GM21390 (cell line): ENCODE measurements at regions not wholly inside any gene's neighbourhood (a gene's known extent, or its start where the extent isn't known, plus 50 kb on each side); places are given as distances from the start of the nearest gene placed in this dataset.
"Not testable (repeated sequence)": the region's sequence is repeated elsewhere in the genome, so short reads cannot be mapped to it uniquely, and the experiment has no call there.

Experiments used
- ATAC-seq: cut with Tn5 transposase; IDR thresholded peaks from one replicate; pipeline ENCODE4 v1.9.1; 2021; ENCODE audit not compliant: unreplicated experiment

DNA sequence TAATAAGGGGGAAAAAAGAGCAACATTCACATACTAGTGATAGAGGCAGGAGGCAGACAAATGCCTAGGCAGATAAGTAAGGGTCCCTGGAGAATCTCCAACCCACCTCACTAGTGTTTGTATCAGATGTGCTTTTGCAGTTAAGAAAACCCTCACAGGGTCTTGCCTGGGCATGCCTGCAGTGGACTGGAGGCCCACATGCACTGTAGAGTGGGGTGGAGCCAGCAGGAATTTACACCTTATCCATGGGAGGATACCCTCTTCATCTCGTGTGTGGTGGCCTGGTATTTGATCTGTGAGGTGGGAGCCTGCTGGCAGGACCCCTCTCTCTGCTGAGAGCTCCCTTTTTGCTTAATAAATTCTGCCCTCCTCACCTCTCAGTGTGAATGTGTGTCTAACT lies 238.0 kb upstream of the SLC16A7 start:
- no peak for ATAC-seq

DNA sequence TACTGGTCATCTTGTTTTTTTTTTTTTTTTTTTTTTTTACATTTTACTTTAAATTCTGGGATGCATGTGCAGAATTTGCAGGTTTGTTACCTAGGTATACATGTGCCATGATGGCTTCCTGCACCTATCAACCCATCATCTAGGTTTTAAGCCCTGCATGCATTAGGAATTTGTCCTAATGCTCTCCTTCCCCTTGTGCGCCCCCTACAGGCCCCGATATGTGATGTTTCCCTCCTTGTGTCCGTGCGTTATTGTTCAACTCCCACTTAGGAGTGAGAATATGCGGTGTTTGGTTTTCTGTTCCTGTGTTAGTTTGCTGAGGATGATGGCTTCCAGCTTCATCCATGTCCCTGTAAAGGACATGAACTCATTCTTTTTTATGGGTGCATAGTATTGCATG lies 249.6 kb upstream of the SLC16A7 start:
- ATAC-seq: not testable (repeated sequence)

DNA sequence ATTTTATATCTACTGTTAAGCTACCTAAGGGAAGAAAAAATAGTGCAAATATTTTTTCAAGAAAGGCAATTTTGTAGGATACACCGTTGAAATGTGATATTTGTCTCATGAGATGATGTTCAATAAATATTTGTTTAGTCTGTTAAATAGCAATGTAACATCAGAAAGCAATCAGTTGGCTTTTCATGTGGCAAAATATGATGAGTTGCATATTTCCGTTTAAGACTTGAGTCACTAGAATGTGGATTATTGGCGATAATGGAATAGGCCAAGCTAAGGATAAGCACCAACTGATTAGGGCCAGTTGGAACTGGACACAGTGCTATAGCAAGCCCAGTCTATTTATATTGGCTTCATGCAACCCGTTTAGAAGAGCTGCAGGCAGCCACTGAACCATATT lies 250.4 kb upstream of the SLC16A7 start:
- no peak for ATAC-seq

DNA sequence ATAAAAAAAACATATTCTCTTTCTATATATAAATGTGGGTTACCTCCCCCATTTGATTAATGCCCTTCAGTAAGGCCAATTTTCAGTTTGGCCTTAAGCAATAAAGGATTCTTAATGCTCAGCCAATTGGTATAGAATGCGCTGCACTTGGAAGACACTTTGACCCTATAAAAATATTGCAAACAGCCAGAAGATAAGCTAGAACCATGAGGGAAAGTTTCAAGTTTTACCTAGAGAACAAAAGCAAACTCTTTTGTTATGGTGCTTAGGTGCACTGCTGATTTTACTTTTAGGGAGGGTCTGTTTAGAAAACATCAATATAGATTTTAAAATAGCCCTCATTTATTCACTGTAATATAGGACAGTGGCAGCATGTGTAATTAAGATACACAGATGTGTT lies 251.6 kb upstream of the SLC16A7 start:
- ATAC-seq: no peak

DNA sequence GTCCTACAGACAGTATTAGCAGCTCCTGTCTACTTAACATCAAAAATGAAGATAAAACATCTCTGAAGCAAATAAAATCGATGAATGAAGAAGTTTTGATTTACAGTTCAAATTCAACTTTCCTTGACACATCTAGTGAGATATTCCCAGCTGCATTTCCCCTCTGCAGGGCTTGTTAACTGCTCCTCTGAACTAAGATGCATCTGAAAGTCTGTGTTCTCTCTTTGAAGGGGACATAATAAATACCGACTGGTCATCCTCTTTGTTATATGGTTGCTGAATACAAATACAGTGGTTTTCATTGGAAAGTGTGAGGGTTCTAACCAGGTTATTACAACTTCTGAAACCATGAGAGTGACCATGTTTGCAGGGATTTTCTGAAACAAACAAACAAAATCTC lies 266.4 kb upstream of the SLC16A7 start:
- no peak for ATAC-seq

DNA sequence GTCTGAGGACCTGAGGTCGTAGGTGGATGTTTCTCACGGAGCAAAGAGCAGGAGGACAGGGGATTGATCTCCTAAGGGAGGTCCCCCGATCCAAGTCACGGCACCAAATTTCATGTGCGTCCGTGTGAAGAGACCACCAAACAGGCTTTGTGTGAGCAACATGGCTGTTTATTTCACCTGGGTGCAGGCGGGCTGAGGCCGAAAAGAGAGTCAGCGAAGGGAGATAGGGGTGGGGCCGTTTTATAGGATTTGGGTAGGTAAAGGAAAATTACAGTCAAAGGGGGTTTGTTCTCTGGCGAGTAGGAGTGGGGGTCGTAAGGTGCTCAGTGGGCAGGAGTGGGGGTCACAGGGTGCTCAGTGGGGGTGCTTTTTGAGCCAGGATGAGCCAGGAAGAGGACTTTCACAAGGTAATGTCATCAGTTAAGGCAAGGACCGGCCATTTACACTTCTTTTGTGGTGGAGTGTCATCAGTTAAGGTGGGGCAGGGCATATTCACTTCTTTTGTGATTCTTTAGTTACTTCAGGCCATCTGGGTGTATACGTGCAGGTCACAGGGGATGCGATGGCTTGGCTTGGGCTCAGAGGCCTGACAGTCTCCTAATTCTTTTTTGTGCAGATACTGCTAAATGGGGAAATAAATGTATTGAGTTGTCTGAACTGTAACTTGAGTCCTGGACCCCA lies 267.3 kb upstream of the SLC16A7 start:
- not testable (repeated sequence) for ATAC-seq

DNA sequence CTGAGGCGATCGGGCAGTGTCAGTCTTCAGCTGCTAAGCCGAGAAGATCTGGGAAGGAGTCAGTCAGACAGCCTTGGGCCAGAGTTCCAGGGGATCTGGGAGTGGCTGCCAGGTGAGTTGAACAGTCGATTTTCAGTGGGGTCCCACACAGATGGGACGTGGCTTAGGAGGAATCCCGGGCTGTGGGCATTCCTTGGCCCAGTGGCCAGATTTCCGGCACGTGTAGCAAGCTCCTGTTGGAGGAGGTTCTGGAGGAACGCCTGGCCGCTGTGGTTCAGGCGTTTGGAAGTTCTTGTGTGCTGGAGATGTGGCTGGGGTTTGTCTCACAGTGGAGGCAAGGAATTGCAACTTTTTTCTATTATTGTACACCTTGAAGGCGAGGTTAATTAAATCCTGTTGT lies 269.4 kb upstream of the SLC16A7 start:
- not testable (repeated sequence) for ATAC-seq

DNA sequence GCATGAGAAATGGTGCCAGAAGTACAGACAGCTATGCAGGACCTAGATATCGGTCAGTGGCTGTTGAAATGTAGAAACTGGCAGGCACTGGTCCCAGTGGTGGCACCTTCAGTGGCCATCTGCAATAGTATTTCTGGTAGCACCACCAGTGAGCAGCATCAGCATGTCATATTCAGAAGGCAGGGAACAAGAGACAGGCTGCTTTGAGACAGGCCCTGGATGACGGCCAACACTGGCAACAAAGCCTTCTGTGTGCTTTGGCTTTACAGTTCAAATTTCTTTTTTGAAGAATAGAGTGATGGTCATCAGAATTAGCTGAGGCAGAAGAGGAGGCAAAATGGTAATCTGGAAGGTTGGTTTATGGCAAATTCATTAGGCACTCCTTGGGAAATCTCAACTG lies 273.4 kb upstream of the SLC16A7 start:
- no peak for ATAC-seq

DNA sequence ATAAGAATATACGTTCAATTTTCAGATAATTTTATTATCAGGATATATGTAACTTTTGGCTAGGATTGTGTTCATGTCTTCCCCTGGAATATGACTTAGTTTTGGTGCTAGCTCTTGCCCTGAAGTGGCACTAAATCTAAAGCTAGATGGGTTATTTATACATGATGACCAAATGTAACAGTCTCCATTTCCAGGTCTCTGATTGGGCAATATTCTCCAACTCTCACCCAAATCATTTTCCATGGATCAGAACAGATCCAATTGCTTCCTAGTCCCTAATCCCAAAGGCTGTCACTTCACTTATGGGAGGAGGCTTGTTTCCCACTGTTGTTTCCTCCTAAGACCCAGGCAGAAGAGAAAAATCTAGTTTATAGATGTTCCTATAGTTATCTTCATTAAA lies 274.6 kb upstream of the SLC16A7 start:
- ATAC-seq: no peak

DNA sequence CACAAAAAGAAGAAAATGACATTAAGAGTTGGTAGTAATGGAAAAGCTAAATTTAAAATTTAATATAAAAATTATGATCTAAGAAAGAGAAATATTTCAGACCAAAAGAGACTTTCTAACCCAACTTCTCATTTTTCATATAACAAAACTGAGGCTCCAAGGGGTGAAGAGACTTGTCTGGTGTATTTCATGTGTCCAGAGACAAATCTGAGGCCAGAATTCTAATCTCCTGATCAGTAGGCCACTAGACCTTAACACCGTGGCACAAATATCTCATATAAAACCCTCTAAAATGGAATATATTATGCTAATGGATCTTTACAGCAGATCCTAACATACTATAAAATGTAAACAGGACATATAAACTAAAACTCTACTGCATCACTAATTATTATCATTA lies 275.7 kb upstream of the SLC16A7 start:
- ATAC-seq: no peak

DNA sequence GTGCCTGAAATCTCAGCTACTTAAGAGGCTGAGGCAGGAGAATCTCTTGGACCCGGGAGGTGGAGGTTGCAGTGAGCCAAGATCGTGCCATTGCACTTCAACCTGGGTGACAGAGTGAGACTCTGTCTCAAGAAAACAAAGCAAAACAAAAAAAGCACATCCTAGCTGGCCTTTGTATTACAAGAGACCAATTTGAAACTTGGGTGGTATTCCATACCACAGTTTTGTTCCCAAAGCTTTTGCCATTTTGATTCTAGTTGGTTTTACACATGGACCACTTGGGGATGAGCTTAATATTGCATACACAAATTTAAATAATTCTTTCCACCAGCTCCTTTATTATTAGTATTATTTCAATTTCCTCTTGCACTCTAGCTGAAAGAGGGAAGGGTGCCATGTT lies 276.9 kb upstream of the SLC16A7 start:
- ATAC-seq: no peak

DNA sequence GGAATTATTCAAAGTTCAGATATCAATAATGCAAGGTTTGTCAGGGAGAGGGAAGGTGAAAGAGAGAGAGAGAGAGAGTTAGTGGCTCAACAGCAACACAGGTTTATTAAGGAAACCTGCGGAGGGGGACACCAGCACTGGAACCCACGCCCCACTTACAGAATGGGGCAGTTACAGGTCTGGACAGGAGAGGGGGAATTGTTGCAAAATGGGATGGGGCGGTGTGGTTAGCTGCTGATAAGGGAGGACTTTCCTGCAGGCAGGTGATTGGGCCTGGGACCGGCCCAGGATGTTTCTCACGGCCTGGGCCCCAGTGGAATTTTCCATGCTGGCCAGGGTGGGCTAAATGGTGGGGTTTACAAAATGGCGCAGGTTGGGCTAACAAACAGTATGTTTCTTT lies 278.2 kb upstream of the SLC16A7 start:
- ATAC-seq: no peak

DNA sequence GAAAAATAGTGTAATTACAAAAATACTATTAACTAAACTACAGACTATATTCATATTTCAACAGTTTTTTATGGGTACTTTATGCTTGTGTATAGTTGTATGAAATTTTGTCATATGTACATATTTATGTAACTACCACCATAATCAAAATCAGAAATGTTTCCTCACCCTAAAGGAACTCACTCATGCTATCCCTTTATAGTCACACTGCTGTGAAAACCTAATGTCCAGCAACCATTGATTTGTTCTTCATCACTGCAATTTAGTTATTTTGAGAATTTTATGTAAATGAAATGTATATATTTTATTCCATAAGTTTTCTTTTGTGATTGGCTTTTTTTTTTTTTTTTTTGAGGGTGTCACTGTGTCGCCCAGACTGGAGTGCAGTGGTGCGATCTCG lies 278.9 kb upstream of the SLC16A7 start:
- no peak for ATAC-seq

DNA sequence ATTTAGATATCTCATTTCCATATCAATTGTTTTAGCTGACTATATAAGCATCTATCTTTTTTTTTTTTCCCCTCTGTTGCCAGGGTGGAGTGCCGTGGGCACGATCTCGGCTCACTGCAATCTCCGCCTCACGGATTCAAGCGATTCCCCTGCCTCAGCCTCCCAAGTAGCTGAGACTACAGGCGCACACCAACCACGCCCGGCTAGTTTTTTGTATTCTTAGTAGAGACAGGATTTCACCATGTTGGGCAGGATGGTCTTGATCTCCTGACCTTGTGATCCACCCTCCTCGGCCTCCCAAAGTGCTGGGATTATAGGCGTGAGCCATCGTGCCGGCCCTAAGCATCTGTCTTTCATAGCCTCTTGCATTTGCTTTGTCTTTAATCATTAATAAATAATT lies 279.5 kb upstream of the SLC16A7 start:
- ATAC-seq: not testable (repeated sequence)

DNA sequence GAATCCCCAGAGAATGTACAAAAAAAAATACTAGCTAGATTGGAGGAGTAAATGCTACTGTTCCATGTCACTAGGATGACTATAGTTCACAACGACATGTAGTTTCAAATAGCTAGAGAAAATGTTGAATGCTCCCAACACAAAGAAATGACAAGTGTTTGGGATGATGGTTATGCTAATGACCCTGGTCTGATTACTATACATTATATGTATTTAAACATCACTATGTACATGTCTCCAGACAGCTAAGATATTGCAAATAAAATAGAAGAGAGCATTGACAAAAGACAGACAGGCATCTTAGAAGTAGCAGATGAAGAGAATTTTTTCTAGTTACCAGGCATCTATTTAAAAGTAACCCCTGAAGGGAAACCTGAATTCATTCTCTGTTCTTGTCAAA lies 281.6 kb upstream of the SLC16A7 start:
- ATAC-seq: no peak

DNA sequence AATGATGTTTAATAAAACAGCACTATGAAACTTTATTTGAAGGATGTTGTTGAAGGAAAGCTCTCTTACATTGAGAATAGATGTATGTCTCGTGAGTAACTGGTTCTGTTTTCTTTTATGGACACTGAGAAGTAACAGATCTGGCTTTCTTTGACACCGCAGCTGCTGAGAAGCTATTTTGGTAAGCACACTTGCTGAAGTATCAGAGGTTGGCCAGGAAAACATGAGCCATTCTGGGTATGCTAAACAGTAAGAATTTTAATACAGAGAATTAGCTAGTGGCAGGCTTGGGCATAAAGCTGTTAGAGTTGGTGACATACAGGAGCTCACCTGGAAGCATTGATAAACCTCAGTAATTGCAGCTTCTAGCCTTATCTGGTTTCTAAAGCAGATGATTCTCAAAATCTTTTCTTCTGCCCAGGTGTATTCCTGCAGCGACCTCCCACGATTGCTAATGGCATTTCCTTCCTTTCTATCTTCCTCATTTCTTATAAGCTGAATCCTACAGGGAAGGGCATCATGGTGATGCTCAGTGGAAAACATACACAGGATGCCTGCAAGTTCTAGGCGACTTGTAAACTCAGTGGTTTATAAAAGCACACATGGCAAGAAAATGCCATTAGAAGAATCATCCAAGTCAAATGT lies 291.6 kb upstream of the SLC16A7 start:
- ATAC-seq: no peak

DNA sequence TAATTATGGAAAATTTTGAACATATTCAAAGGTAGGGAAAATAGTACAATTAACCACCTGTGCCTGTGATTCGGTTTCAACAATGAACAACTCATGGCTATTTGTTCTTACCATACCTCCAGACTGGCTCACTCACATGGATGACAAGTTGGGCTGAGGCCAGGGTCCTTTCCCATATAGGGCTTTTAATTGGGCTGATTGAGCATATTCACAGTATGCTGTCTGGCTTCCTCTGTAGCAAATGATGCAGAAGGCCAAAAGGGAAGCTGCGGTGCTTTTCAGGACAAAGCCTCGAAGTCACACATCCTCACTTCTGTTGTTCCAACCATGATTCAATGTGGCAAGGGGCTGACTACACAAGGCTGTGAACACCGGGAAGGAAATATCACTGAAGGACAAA lies 297.5 kb upstream of the SLC16A7 start:
- ATAC-seq: no peak

DNA sequence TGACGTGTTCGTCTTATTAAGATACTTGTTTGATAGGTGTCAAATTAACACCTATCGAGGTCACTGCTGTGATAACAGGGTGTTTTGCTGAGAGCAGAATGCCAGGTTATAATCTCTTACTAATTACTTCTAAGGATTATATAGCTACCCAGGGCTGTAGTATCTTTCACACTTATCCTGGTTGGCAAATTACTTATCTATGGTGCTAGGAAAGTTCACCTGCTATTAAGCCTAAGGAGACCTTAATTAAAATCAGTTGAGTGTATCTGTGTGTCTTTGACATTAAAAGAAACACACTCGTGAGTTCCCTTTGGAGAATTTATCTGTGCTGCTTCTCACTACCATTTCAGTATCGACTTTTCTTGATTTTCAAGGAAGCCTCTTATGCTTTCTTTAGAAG lies 301.6 kb upstream of the SLC16A7 start:
- ATAC-seq: no peak

DNA sequence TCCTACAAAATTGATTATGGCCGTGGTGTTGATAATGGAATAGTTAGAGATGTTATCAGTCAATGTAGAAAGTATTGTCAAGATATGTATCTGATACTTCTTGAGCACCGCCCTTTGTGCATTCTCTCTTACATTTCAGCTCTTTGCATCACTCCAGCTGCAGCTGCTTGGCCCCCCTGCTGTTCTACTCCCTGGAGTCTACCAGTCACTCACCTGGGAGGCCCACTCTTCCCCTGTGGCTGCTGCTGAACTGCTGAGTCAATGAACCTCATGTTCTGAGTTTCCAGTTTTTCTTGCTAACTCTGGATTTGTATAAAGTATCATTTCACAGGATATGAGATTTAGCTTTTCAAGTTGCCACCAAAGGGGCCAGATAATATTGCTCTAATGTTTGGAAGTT lies 312.8 kb upstream of the SLC16A7 start:
- no peak for ATAC-seq

DNA sequence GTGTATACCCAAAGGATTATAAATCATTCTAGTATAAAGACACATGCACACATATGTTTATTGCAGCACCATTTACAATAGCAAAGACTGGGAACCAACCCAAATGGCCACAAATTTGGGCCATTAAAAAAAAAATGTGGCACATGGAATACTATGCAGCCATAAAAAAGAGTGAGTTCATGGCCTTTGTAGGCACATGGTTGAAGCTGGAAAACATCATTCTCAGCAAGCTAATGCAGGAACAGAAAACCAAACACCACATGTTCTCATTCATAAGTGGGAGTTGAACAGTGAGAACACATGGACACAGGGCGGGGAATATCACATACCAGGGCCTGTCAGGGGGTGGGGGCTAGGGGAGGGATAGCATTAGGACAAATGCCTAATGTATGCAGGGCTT lies 322.3 kb upstream of the SLC16A7 start:
- not testable (repeated sequence) for ATAC-seq

DNA sequence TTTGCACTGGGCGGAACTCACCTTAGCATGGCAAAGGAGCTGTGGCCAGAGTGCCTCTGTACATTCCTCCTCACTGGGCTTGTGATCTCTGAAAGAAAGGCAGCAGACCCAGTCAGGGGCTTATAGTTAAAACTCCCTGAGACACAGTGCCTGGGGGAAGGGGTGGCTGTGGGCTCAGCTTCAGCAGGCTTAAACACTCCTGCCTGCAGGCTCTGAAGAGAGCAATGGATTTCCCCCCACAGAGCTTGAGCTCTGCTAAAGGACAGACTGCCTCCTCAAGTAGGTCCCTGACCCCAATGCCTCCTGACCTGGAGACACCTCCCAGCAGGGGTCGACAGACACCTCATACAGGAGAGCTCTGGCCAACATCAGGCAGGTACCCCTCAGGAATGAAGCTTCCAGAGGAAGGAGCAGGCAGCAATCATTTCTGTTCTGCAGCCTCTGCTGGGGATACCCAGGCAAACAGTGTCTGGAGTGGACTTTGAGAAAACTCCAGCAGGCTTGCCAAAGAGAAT lies 327.5 kb upstream of the SLC16A7 start:
- ATAC-seq: no peak

DNA sequence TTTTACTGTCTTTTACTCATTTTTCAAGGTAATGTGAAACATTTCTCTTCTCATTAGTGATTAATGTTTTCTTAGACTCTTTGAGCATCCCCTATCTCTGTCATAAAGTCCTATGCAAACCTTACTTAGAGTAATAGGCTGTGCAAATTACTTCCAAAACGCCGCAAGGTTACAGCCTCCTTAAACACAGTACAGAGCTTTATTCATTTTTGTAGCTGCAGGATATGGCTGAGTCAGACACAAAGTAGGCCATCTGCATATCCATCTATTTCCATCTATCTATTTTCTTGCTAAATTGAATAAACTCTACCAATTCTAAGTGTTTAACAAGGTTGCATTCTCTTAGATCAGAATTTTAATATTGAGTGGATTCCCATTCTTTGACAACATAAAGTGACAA lies 335.6 kb upstream of the SLC16A7 start:
- no peak for ATAC-seq

DNA sequence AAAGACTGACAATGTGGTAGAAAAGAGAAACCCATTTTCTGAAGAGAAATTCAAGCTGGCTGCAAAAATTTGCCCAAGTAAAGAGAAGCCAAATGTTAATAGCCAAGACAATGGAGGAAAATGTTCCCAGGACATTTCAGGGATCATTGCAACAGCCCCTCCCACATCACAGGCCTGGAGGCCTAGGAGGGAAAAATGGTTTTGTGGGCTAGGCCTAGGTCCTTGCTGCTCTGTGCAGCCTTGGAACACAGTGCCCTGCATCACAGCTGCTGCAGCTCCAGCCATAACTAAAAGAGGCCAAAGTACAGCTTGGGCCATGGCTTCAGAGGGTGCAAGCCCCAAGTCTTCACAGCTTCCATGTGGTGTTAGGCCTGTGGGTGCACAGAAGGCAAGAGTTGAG lies 332.4 kb upstream of the LRIG3 start:
- no peak for ATAC-seq
